ENCODE measurements at regions not wholly inside any gene's neighbourhood (a gene's known extent, or its start where the extent isn't known, plus 50 kb on each side); places are given as distances from the start of the nearest gene placed in this dataset.

- TF ChIP-seq CTCF (IDR thresholded peaks at IDR 0.05; ENCODE audit: low read depth, low read length, poor library complexity, severe bottlenecking) (no peak), EZH2phosphoT487 (IDR thresholded peaks at IDR 0.05; ENCODE audit: borderline replicate concordance, low read length) (no peak)
- H3K4me3 ChIP-seq (ENCODE audit: low read length): no peak overlapping the region
- no peaks in the 10 kb centered on the region; the same call in 1 of the 2 replicates for H4K20me1 ChIP-seq (ENCODE audit: control insufficient read depth, insufficient read depth, low read depth, low read length)
- no peaks in the 10 kb centered on the region for H3K9me2 ChIP-seq (replicated peaks; ENCODE audit: control insufficient read depth, low read length)
- H3K9me3 ChIP-seq (ENCODE audit: control insufficient read depth, insufficient read depth, low read length): no peaks in the 10 kb centered on the region
- H3K27me3 ChIP-seq (ENCODE audit: control insufficient read depth, low read length): no peaks in the 10 kb centered on the region
- H3K27ac ChIP-seq (ENCODE audit: low read depth, low read length): no peak overlapping the region
- H3K4me1 ChIP-seq (ENCODE audit: control insufficient read depth, low read length): no peaks in the 10 kb centered on the region
- no peak overlapping the region for H3K4me2 ChIP-seq (ENCODE audit: low read length)
- H3F3A ChIP-seq (ENCODE audit: control insufficient read depth, insufficient read depth): no peaks in the 10 kb centered on the region
- H3K79me2 ChIP-seq (ENCODE audit: control insufficient read depth, low read length): no peaks in the 10 kb centered on the region
- no peaks in the 10 kb centered on the region for H3K36me3 ChIP-seq (ENCODE audit: control insufficient read depth, low read length)
Measured at GRCh38 chr7:159246702-159247480, 102.2 kb upstream of the VIPR2 start.

GRCh38 chr7:159240962-159241361 is 96.3 kb upstream of the VIPR2 start:
- Histone ChIP-seq H3K9me3 (ENCODE audit: control insufficient read depth, insufficient read depth, low read length) (no peaks in the 10 kb centered on the region), H3K9me2 (replicated peaks; ENCODE audit: control insufficient read depth, low read length) (no peaks in the 10 kb centered on the region), H3K4me2 (ENCODE audit: low read length) (no peak overlapping the region), H3K79me2 (ENCODE audit: control insufficient read depth, low read length) (no peaks in the 10 kb centered on the region), H4K20me1 (ENCODE audit: control insufficient read depth, insufficient read depth, low read depth, low read length) (no peaks in the 10 kb centered on the region; the same call in 1 of the 2 replicates), H3F3A (ENCODE audit: control insufficient read depth, insufficient read depth) (no peaks in the 10 kb centered on the region), H3K27ac (ENCODE audit: low read depth, low read length) (no peak overlapping the region), H3K4me3 (ENCODE audit: low read length) (no peak overlapping the region), H3K27me3 (ENCODE audit: control insufficient read depth, low read length) (no peaks in the 10 kb centered on the region), H3K36me3 (ENCODE audit: control insufficient read depth, low read length) (no peaks in the 10 kb centered on the region), H3K4me1 (ENCODE audit: control insufficient read depth, low read length) (no peaks in the 10 kb centered on the region)
- no peak for TF ChIP-seq CTCF (IDR thresholded peaks at IDR 0.05; ENCODE audit: low read depth, low read length, poor library complexity, severe bottlenecking)
- no peak for TF ChIP-seq EZH2phosphoT487 (IDR thresholded peaks at IDR 0.05; ENCODE audit: borderline replicate concordance, low read length)

DNA sequence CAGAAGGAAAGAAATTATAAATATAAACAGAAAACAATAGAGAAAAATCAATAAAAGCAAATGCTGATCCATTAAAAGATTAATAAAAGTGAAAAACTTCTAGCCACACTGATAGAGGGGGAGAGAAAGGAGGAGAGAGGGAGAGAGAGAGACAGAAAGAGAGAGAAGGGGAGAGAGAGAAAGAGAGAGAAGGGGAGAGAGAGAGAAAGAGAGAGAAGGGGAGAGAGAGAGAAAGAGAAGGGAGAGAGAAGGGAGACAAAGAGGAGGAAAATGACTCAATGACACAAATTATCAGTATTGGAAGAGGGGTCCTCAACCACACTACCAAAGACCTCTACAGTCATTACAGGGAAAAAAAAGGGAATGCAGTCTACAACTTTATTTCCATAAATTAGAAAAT is 94.4 kb upstream of the VIPR2 start:
- H3K79me2 ChIP-seq (ENCODE audit: control insufficient read depth, low read length): no peaks in the 10 kb centered on the region
- H3K9me3 ChIP-seq (ENCODE audit: control insufficient read depth, insufficient read depth, low read length): no peaks in the 10 kb centered on the region
- no peaks in the 10 kb centered on the region for H4K20me1 ChIP-seq (ENCODE audit: control insufficient read depth, insufficient read depth, low read depth, low read length)
- H3K4me1 ChIP-seq (ENCODE audit: control insufficient read depth, low read length): no peaks in the 10 kb centered on the region
- H3K4me3 ChIP-seq (ENCODE audit: low read length): no peak overlapping the region
- H3K9me2 ChIP-seq (replicated peaks; ENCODE audit: control insufficient read depth, low read length): no peaks in the 10 kb centered on the region
- TF ChIP-seq EZH2phosphoT487 (IDR thresholded peaks at IDR 0.05; ENCODE audit: borderline replicate concordance, low read length) (no peak), CTCF (IDR thresholded peaks at IDR 0.05; ENCODE audit: low read depth, low read length, poor library complexity, severe bottlenecking) (no peak)
- no peak overlapping the region for H3K27ac ChIP-seq (ENCODE audit: low read depth, low read length)
- no peaks in the 10 kb centered on the region for H3F3A ChIP-seq (ENCODE audit: control insufficient read depth, insufficient read depth)
- H3K27me3 ChIP-seq (ENCODE audit: control insufficient read depth, low read length): no peaks in the 10 kb centered on the region
- no peaks in the 10 kb centered on the region for H3K36me3 ChIP-seq (ENCODE audit: control insufficient read depth, low read length)
- no peak overlapping the region for H3K4me2 ChIP-seq (ENCODE audit: low read length)

All from DOHH2 (cell line).